B cell (primary cell): ENCODE measurements at regions not wholly inside any gene's neighbourhood (a gene's known extent, or its start where the extent isn't known, plus 50 kb on each side); places are given as distances from the start of the nearest gene placed in this dataset.

ENCODE experiments used
- ATAC-seq: fragments of 200-7000 bp; cut with Tn5 transposase; one replicate; pipeline ENCODE4 v1.10.0; 2021; ENCODE audit warnings: low read depth, mild to moderate bottlenecking, moderate number of reproducible peaks, moderate library complexity
- CTCF ChIA-PET: fragments of 350-600 bp; sonication (Branson Sonifier 250); formaldehyde crosslinking; loops from one replicate; lab custom pipeline; 2021; ENCODE audit warnings: antibody characterized with exemption, inconsistent platforms; lab: Charles Lee
- POLR2A ChIA-PET: fragments of 350-600 bp; sonication (Branson Sonifier 250); formaldehyde crosslinking; loops from one replicate; lab custom pipeline; 2021; ENCODE audit warnings: antibody characterized with exemption; lab: Charles Lee
- DNase-seq: peaks from one replicate; pipeline ENCODE4 v3.0.0; 2013
- H2AFZ ChIP-seq: 2 replicates; pipeline ENCODE4 v1.6.1; 2012; ENCODE audit warnings: mild to moderate bottlenecking, low read depth, low read length; ENCODE audit not compliant: insufficient read depth, poor library complexity, severe bottlenecking
- H3K27ac ChIP-seq, 2 donors: 1 replicate in 1 of 2; 2 replicates in 1 of 2; pipeline ENCODE4 v1.5.1; 2012 to 2013; ENCODE audit warnings: low read length in 2 of 2, mild to moderate bottlenecking in 2 of 2, moderate library complexity in 1 of 2
- H3K27me3 ChIP-seq, 4 experiments: fragments of 200-600 bp in 1 of 4; sonication (generic) in 1 of 4; replicated peaks in 1 of 4; 1 replicate in 2 of 4; 2 replicates in 2 of 4; pipeline versions ENCODE4 v1.6.1 to v1.7.0; 2013 to 2016; ENCODE audit warnings: low read length in 3 of 4, mild to moderate bottlenecking in 2 of 4, mixed read lengths in 1 of 4, moderate library complexity in 1 of 4; ENCODE audit not compliant: insufficient read depth in 4 of 4, control insufficient read depth in 3 of 4; ENCODE audit errors: control extremely low read depth in 1 of 4
- H3K36me3 ChIP-seq, 2 experiments: replicated peaks in 1 of 2; 1 replicate in 1 of 2; 2 replicates in 1 of 2; pipeline versions ENCODE4 v1.6.1 to v1.7.1; 2013; ENCODE audit warnings: low read length in 1 of 2; ENCODE audit not compliant: insufficient read depth in 2 of 2, control insufficient read depth in 1 of 2; ENCODE audit errors: control extremely low read depth in 1 of 2, extremely low read depth in 1 of 2
- H3K4me1 ChIP-seq, 2 donors: fragments of 200-600 bp in 1 of 2; sonication (generic) in 1 of 2; 1 replicate in 1 of 2; 2 replicates in 1 of 2; pipeline versions ENCODE4 v1.5.1 to v1.6.1; 2013 to 2017; ENCODE audit warnings: low read length in 2 of 2; ENCODE audit not compliant: control insufficient read depth in 2 of 2, insufficient read depth in 2 of 2
- H3K4me2 ChIP-seq: replicated peaks from 2 replicates; pipeline ENCODE3; 2012; ENCODE audit warnings: mild to moderate bottlenecking, low read depth, low read length; ENCODE audit not compliant: poor library complexity, severe bottlenecking
- H3K4me3 ChIP-seq, 5 experiments: fragments of 200-600 bp in 1 of 5; sonication (generic) in 1 of 5; 1 replicate in 3 of 5; 2 replicates in 2 of 5; pipeline versions ENCODE4 v1.5.1 to v1.7.0; 2011 to 2016; ENCODE audit warnings: low read length in 4 of 5, mild to moderate bottlenecking in 4 of 5, low read depth in 2 of 5, control low read depth in 1 of 5, moderate library complexity in 1 of 5; ENCODE audit not compliant: insufficient read depth in 1 of 5; ENCODE audit errors: control extremely low read depth in 1 of 5, extremely low read depth in 1 of 5
- H3K79me2 ChIP-seq: fragments of 200-600 bp; sonication (generic); one replicate; pipeline ENCODE4 v1.6.0; 2016; ENCODE audit warnings: low read length; ENCODE audit not compliant: control insufficient read depth, insufficient read depth
- H3K9ac ChIP-seq: fragments of 200-600 bp; sonication (generic); 2 replicates; pipeline ENCODE4 v1.6.1; 2017; ENCODE audit warnings: mild to moderate bottlenecking, low read length, moderate library complexity
- H3K9me3 ChIP-seq, 3 donors: one replicate each; pipeline versions ENCODE4 v1.6.1 to v1.7.1; 2013; ENCODE audit warnings: low read length in 2 of 3; ENCODE audit not compliant: control insufficient read depth in 2 of 3, insufficient read depth in 1 of 3; ENCODE audit errors: control extremely low read depth in 1 of 3
- H4K20me1 ChIP-seq: 2 replicates; pipeline ENCODE4 v1.6.0; 2012; ENCODE audit warnings: mild to moderate bottlenecking, low read length; ENCODE audit not compliant: insufficient read depth, control insufficient read depth, poor library complexity, severe bottlenecking
- H3K27ac Mint-ChIP-seq: one replicate; pipeline ENCODE4 v1.8.0; 2021; ENCODE audit warnings: mixed read lengths
- H3K27me3 Mint-ChIP-seq: one replicate; pipeline ENCODE4 v1.8.0; 2021; ENCODE audit warnings: mixed read lengths
- H3K4me1 Mint-ChIP-seq: one replicate; pipeline ENCODE4 v1.8.0; 2021; ENCODE audit warnings: mixed read lengths
- H3K4me3 Mint-ChIP-seq: one replicate; pipeline ENCODE4 v1.8.0; 2021; ENCODE audit warnings: mixed read lengths
- H3K9me3 Mint-ChIP-seq: one replicate; pipeline ENCODE4 v1.8.0; 2022; ENCODE audit warnings: mixed read lengths; ENCODE audit not compliant: insufficient read depth
- CTCF ChIP-seq: fragments of 200-600 bp; IDR thresholded peaks from one replicate; pipeline ENCODE4 v1.8.0; 2022; ENCODE audit warnings: antibody characterized with exemption, mild to moderate bottlenecking
- EZH2 ChIP-seq: IDR thresholded peaks from 2 replicates; pipeline ENCODE4 v1.6.1; 2012; ENCODE audit warnings: borderline replicate concordance, low read depth, mild to moderate bottlenecking, moderate library complexity, low read length; ENCODE audit not compliant: insufficient read depth, poor library complexity, severe bottlenecking
- WGBS: methylation state at CpG from one replicate; pipeline ENCODE4 v1.1.5; 2013; ENCODE audit warnings: missing lambda C conversion rate; ENCODE audit not compliant: insufficient coverage; 5-methylcytosine and 5-hydroxymethylcytosine counted together
- intact Hi-C: fragments of 100-400 bp; cut with micrococcal nuclease; formaldehyde crosslinking; loops from one replicate; pipeline ENCODE4 v1.10.0; 2022

GRCh38 chr1:76713535-76713934 is 153.7 kb upstream of the ST6GALNAC5 start:
- Histone ChIP-seq H4K20me1 (no peaks in the 10 kb centered on the region), H3K27ac (no peak overlapping the region), H3K36me3 (no peaks in the 10 kb centered on the region), H3K27me3 (no peaks in the 10 kb centered on the region), H3K4me3 (no peak overlapping the region), H3K4me1 (no peaks in the 10 kb centered on the region), H3K79me2 (no peaks in the 10 kb centered on the region), H2AFZ (no peak overlapping the region), H3K9ac (no peak overlapping the region), H3K4me2 (no peak overlapping the region), H3K9me3 (no peaks in the 10 kb centered on the region)
- no peak overlapping the region for H3K27ac Mint-ChIP-seq
- TF ChIP-seq EZH2 (no peak), CTCF (no peak)
- H3K27me3 Mint-ChIP-seq = peaks cover 4% of the 10 kb centered on the region
- WGBS = no CpG with 5 or more reads among the region's 2 CpGs
- POLR2A ChIA-PET = no interaction called here
- no peak for DNase-seq
- intact Hi-C loops = no loop called here
- no peaks in the 10 kb centered on the region for H3K9me3 Mint-ChIP-seq
- CTCF ChIA-PET = no interaction called here
- no peak overlapping the region for H3K4me3 Mint-ChIP-seq
- H3K4me1 Mint-ChIP-seq = no peaks in the 10 kb centered on the region
- ATAC-seq = no peak

GRCh38 chr1:76715474-76715873 is 151.8 kb upstream of the ST6GALNAC5 start:
- Mint-ChIP-seq H3K4me1 (no peaks in the 10 kb centered on the region), H3K9me3 (no peaks in the 10 kb centered on the region), H3K27me3 (peaks cover 4% of the 10 kb centered on the region), H3K4me3 (no peak overlapping the region), H3K27ac (no peak overlapping the region)
- no CpG with 5 or more reads among the region's 1 CpG for WGBS
- no peak overlapping the region for H3K4me2 ChIP-seq
- H3K4me1 ChIP-seq = no peaks in the 10 kb centered on the region
- H3K4me3 ChIP-seq = no peak overlapping the region
- H3K9me3 ChIP-seq = no peaks in the 10 kb centered on the region
- ATAC-seq (no peak), DNase-seq (no peak)
- H3K27me3 ChIP-seq = no peaks in the 10 kb centered on the region
- TF ChIP-seq EZH2 (no peak), CTCF (no peak)
- ChIA-PET CTCF (no interaction called here), POLR2A (no interaction called here)
- H3K27ac ChIP-seq = no peak overlapping the region
- intact Hi-C loops = no loop called here
- H3K79me2 ChIP-seq = no peaks in the 10 kb centered on the region
- H3K36me3 ChIP-seq = no peaks in the 10 kb centered on the region
- H2AFZ ChIP-seq = no peak overlapping the region
- H3K9ac ChIP-seq = no peak overlapping the region
- no peaks in the 10 kb centered on the region for H4K20me1 ChIP-seq
